Esophagus (tissue), 2 donors: ENCODE measurements at regions not wholly inside any gene's neighbourhood (a gene's known extent, or its start where the extent isn't known, plus 50 kb on each side); places are given as distances from the start of the nearest gene placed in this dataset.

Experiments used
- H3K27ac ChIP-seq, 2 donors: one replicate each; pipeline ENCODE4 v1.5.1; 2013; ENCODE audit warnings: low read depth in 2 of 2, mild to moderate bottlenecking in 2 of 2, inconsistent platforms in 1 of 2, low read length in 1 of 2, moderate library complexity in 1 of 2
- H3K27me3 ChIP-seq, 2 donors: one replicate each; pipeline ENCODE4 v1.6.1; 2013; ENCODE audit warnings: low read length in 2 of 2, control low read depth in 1 of 2, mild to moderate bottlenecking in 1 of 2; ENCODE audit not compliant: insufficient read depth in 2 of 2, control insufficient read depth in 1 of 2
- H3K36me3 ChIP-seq, 2 donors: one replicate each; pipeline ENCODE4 v1.6.1; 2013; ENCODE audit warnings: low read length in 1 of 2; ENCODE audit not compliant: control insufficient read depth in 2 of 2, insufficient read depth in 2 of 2
- H3K4me1 ChIP-seq, 2 donors: one replicate each; pipeline ENCODE4 v1.6.1; 2013; ENCODE audit warnings: low read length in 1 of 2; ENCODE audit not compliant: control insufficient read depth in 2 of 2, insufficient read depth in 2 of 2
- H3K4me3 ChIP-seq, 2 donors: one replicate each; pipeline ENCODE4 v1.5.1; 2013; ENCODE audit warnings: low read length in 2 of 2, mild to moderate bottlenecking in 2 of 2, low read depth in 1 of 2, moderate library complexity in 1 of 2
- H3K9me3 ChIP-seq, 2 donors: one replicate each; pipeline ENCODE4 v1.6.1; 2013; ENCODE audit warnings: mild to moderate bottlenecking in 2 of 2, low read depth in 1 of 2, low read length in 1 of 2, moderate library complexity in 1 of 2; ENCODE audit not compliant: control insufficient read depth in 2 of 2, insufficient read depth in 1 of 2
- WGBS, 2 donors: extraction: QIAGEN DNeasy Blood & Tissue Kit; methylation state at CpG; one replicate each; pipeline ENCODE4 v1.1.7; 2013; 5-methylcytosine and 5-hydroxymethylcytosine counted together
- donor health status: healthy with polysubstance abuse.
- donor health status: Bipolar disorder and iron deficiency.

- no peak overlapping the region for H3K4me3 ChIP-seq
- H3K9me3 ChIP-seq, result no peaks in the 10 kb centered on the region
- WGBS, 2 donors, result 83 to 87% methylated on average over 7 of the region's 7 CpGs
- H3K36me3 ChIP-seq, result no peaks in the 10 kb centered on the region
- no peak overlapping the region for H3K27ac ChIP-seq
- no peaks in the 10 kb centered on the region for H3K4me1 ChIP-seq
- H3K27me3 ChIP-seq, result no peaks in the 10 kb centered on the region
These were observed 375.0 kb downstream of the RNF144A start for GRCh38 chr2:7292154-7292691.

GRCh38 chr2:7309582-7309981 is 392.4 kb downstream of the RNF144A start:
- no peak overlapping the region for H3K27ac ChIP-seq
- no peak overlapping the region for H3K4me3 ChIP-seq
- H3K27me3 ChIP-seq, result no peaks in the 10 kb centered on the region
- H3K36me3 ChIP-seq, result no peaks in the 10 kb centered on the region
- H3K4me1 ChIP-seq, result no peaks in the 10 kb centered on the region
- H3K9me3 ChIP-seq, result no peaks in the 10 kb centered on the region
- 88 to 93% methylated on average over 6 of the region's 6 CpGs for WGBS, 2 donors

DNA sequence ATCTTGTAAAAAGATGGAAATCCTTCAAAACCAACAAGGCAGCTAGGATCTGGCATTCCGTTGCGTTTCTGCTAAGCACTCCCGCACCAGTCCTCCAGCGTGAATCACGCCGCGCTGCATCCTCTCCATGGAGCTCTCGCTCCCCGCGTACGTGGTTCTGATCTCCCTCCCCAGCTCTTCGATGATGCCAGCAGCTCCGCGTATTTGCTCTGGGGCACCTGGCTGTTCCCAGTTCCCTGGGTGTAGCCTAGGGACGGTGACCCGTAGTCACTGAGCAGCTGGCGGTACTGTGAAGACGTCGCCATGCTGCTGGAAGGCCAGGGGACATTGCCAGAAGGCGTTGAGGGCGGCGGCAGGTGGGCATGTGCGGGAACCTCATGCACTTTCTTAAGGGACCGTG is 407.5 kb downstream of the RNF144A start:
- Histone ChIP-seq H3K4me1 (no peaks in the 10 kb centered on the region), H3K4me3 (no peak overlapping the region), H3K36me3 (no peaks in the 10 kb centered on the region), H3K27ac (no peak overlapping the region), H3K9me3 (peaks cover 0 to 3% of the 10 kb centered on the region in 2 donors), H3K27me3 (no peaks in the 10 kb centered on the region)
- 72 to 83% methylated on average over 24 of the region's 24 CpGs for WGBS, 2 donors

DNA sequence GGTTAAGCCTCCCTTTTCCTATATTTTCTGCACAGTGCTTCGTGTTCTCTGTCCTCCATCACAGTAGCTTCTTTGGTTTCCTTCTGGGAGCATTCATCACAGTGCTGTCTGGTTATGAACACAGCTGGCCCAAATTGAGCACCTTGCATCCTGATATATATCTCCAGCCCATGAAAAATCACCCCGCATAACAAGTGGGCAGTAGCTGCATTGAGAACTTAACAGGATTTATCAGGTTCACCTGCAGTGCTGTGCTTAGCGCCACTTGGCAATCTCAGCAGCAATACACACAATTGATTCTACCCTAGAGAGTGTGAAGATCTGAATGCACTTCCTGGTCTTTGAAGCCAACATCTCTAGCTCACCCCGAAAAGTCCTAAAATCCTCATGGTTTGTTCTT is 408.0 kb downstream of the RNF144A start:
- Histone ChIP-seq H3K27me3 (no peaks in the 10 kb centered on the region), H3K27ac (no peak overlapping the region), H3K4me1 (no peaks in the 10 kb centered on the region), H3K4me3 (no peak overlapping the region), H3K36me3 (no peaks in the 10 kb centered on the region), H3K9me3 (peaks cover 0 to 3% of the 10 kb centered on the region in 2 donors)
- 83 to 88% methylated on average over 4 of the region's 4 CpGs for WGBS, 2 donors

DNA sequence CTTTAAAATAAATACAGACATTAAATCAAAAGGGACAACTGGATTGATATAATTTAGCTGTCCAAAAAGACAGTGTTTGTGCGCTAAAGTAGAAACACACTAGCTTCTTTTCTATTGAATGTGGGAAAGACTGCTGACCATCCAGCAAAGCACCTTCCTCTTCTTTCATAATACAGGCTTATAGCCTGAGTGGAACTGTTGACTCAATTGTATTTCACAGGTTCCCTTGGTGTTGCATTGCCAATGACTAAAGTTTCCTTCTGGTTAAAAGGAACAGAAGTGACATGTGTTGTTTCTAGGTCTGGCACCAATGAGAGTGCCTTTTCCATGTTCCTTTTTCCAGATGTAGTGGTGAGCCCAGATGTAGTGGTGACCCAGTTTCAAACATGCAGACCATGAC is 412.3 kb downstream of the RNF144A start:
- no peaks in the 10 kb centered on the region for H3K36me3 ChIP-seq
- H3K27ac ChIP-seq, result no peak overlapping the region
- no peak overlapping the region for H3K4me3 ChIP-seq
- 97 to 98% methylated on average over 1 of the region's 1 CpG for WGBS, 2 donors
- peaks cover 0 to 2% of the 10 kb centered on the region in 2 donors for H3K4me1 ChIP-seq
- no peaks in the 10 kb centered on the region for H3K27me3 ChIP-seq
- peaks cover 0 to 3% of the 10 kb centered on the region in 2 donors for H3K9me3 ChIP-seq

DNA sequence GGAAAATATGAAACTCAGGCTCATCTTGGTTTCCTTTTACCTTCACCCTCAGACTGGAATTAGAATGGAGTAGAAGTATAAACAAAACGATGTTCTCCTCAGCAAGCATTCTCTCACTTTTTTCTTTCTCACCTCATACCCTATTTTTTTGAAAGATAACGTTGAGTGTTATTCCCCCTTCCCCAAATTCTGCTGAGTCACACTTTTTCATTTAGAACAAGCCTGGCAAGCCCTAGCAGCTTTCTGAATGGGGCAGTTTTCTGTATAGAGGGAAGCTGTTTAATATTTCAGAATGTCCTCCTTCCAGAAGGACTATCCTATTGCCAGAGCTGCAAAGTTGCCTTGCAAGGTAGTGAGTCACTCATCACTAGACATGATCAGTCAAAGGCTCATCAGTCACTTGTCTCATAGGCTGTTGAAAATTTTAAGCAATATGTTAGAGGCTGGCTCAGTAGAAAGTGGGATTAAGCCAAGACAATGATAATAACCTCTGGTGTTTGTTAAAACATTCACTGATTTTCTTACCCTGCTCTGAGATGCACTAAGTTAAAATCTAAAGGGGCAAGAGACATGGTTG is 416.1 kb downstream of the RNF144A start:
- no peak overlapping the region for H3K27ac ChIP-seq
- peaks cover 0 to 2% of the 10 kb centered on the region in 2 donors for H3K4me1 ChIP-seq
- H3K9me3 ChIP-seq, result no peaks in the 10 kb centered on the region
- no peak overlapping the region for H3K4me3 ChIP-seq
- no peaks in the 10 kb centered on the region for H3K36me3 ChIP-seq
- peaks cover 0 to 2% of the 10 kb centered on the region in 2 donors for H3K27me3 ChIP-seq
- WGBS, 2 donors, result 17 to 23% methylated on average over 2 of the region's 2 CpGs

DNA sequence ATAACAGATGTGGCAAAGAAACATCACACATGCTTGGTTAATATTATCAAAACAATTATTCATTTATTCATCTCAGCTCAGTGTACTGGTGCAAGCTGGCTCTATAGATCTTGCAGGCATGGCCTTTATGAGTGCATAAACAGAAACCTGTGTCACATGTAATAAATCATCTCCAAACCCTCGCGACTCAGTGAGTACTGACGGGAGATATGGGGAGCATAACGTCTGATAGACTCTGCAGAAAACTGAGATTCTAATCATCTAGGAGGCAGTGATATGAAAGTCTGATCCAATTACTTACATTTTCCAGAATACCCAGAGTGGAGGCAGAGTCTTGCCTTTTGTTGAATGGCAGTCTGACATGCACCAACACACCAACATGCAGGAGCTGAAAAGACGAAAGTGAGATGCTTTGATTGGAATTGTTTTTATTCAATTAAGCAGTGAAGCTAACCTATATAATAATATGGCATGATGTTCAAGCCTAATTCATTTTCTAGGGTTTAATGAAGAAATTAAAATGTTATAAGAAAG is 416.8 kb downstream of the RNF144A start:
- H3K4me3 ChIP-seq, result no peak overlapping the region
- 43 to 52% methylated on average over 5 of the region's 5 CpGs for WGBS, 2 donors
- no peaks in the 10 kb centered on the region for H3K9me3 ChIP-seq
- H3K27me3 ChIP-seq, result peaks cover 0 to 2% of the 10 kb centered on the region in 2 donors
- no peaks in the 10 kb centered on the region for H3K36me3 ChIP-seq
- H3K27ac ChIP-seq, result no peak overlapping the region
- peaks cover 0 to 2% of the 10 kb centered on the region in 2 donors for H3K4me1 ChIP-seq

DNA sequence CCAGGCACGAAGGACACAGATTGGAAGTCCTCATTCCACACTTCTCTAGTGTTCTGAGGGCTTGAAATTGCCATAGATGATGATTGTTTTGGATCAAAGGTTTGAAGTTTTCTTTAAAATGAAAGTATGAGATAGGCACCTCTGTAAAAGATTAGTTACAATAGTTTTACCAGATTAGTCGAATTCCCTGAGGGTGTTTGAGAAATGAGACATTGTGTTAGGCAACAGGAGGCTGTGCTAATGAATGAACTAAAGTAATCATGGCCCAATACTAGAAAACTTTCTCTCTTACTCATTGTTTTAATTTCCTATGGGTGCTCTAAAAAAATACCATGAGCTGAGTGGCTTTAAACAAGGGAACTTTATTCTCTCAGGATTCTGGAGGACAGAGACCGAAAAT is 421.7 kb downstream of the RNF144A start:
- H3K4me1 ChIP-seq, result no peaks in the 10 kb centered on the region
- no peak overlapping the region for H3K4me3 ChIP-seq
- 56 to 72% methylated on average over 3 of the region's 3 CpGs for WGBS, 2 donors
- H3K36me3 ChIP-seq, result no peaks in the 10 kb centered on the region
- H3K27me3 ChIP-seq, result peaks cover 0 to 2% of the 10 kb centered on the region in 2 donors
- no peaks in the 10 kb centered on the region for H3K9me3 ChIP-seq
- no peak overlapping the region for H3K27ac ChIP-seq

GRCh38 chr2:7346336-7346735 is 429.1 kb downstream of the RNF144A start:
- Histone ChIP-seq H3K4me3 (no peak overlapping the region), H3K36me3 (no peaks in the 10 kb centered on the region), H3K9me3 (no peaks in the 10 kb centered on the region), H3K4me1 (no peaks in the 10 kb centered on the region), H3K27me3 (no peaks in the 10 kb centered on the region), H3K27ac (no peak overlapping the region)
- 83 to 86% methylated on average over 4 of the region's 4 CpGs for WGBS, 2 donors

GRCh38 chr2:7348761-7349160 is 431.5 kb downstream of the RNF144A start:
- Histone ChIP-seq H3K4me3 (no peak overlapping the region), H3K4me1 (no peaks in the 10 kb centered on the region), H3K9me3 (no peaks in the 10 kb centered on the region), H3K27me3 (no peaks in the 10 kb centered on the region), H3K36me3 (no peaks in the 10 kb centered on the region), H3K27ac (no peak overlapping the region)
- WGBS, 2 donors, result 67 to 81% methylated on average over 2 of the region's 2 CpGs
